Activated naive CD4-positive, alpha-beta T cell treated with anti-CD3 and anti-CD28 coated beads, Interleukin-2, amount 10 ng/mL, durations not matched to agents 7 days and 5 days (primary cell): ENCODE measurements at regions not wholly inside any gene's neighbourhood (a gene's known extent, or its start where the extent isn't known, plus 50 kb on each side); places are given as distances from the start of the nearest gene placed in this dataset.

ENCODE experiments used
- CTCF ChIA-PET: fragments of 350-600 bp; sonication (Branson Sonifier 250); formaldehyde crosslinking; loops from one replicate; lab custom pipeline; 2021; ENCODE audit warnings: antibody characterized with exemption; lab: Charles Lee
- DNase-seq: peaks from one replicate; pipeline ENCODE4 v3.0.0-alpha.2; 2020
- H3K27ac Mint-ChIP-seq: one replicate; pipeline ENCODE4 v1.8.0; 2021; ENCODE audit warnings: mild to moderate bottlenecking, moderate library complexity, mixed read lengths
- H3K27me3 Mint-ChIP-seq: one replicate; pipeline ENCODE4 v1.8.0; 2021; ENCODE audit warnings: mild to moderate bottlenecking, mixed read lengths
- H3K36me3 Mint-ChIP-seq: one replicate; pipeline ENCODE4 v1.8.0; 2021; ENCODE audit warnings: mixed read lengths
- H3K4me1 Mint-ChIP-seq: one replicate; pipeline ENCODE4 v1.8.0; 2021; ENCODE audit warnings: mixed read lengths
- H3K4me3 Mint-ChIP-seq: one replicate; pipeline ENCODE4 v1.8.0; 2021; ENCODE audit warnings: mild to moderate bottlenecking, moderate library complexity, mixed read lengths
- H3K9me3 Mint-ChIP-seq: one replicate; pipeline ENCODE4 v1.8.0; 2021; ENCODE audit warnings: mixed read lengths

- CTCF ChIA-PET, result interaction anchor here (0.6 kb wide), 1 partner anchor 280 kb away, joined by 3 read pairs; no protein-coding TSS in a partner anchor
- Mint-ChIP-seq H3K4me1 (peaks cover 5% of the 10 kb centered on the region), H3K27me3 (no peaks in the 10 kb centered on the region), H3K27ac (no peak overlapping the region), H3K9me3 (no peaks in the 10 kb centered on the region), H3K4me3 (no peak overlapping the region), H3K36me3 (no peaks in the 10 kb centered on the region)
- no peak for DNase-seq
These were observed 69.4 kb downstream of the SAMD9 start for GRCh38 chr7:93048136-93048930.

GRCh38 chr7:93047514-93048099 is 70.2 kb downstream of the SAMD9 start:
- Mint-ChIP-seq H3K4me1 (peaks cover 2% of the 10 kb centered on the region), H3K9me3 (no peaks in the 10 kb centered on the region), H3K4me3 (no peak overlapping the region), H3K27ac (no peak overlapping the region), H3K36me3 (no peaks in the 10 kb centered on the region), H3K27me3 (no peaks in the 10 kb centered on the region)
- CTCF ChIA-PET, result interaction anchor here (0.6 kb wide), 1 partner anchor 281 kb away, joined by 3 read pairs; no protein-coding TSS in a partner anchor
- DNase-seq, result no peak

- H3K36me3 Mint-ChIP-seq, result no peaks in the 10 kb centered on the region
- no peak for DNase-seq
- no peaks in the 10 kb centered on the region for H3K27me3 Mint-ChIP-seq
- CTCF ChIA-PET, result no interaction called here
- H3K9me3 Mint-ChIP-seq, result no peaks in the 10 kb centered on the region
- H3K27ac Mint-ChIP-seq, result no peak overlapping the region
- peaks cover 2% of the 10 kb centered on the region for H3K4me1 Mint-ChIP-seq
- no peak overlapping the region for H3K4me3 Mint-ChIP-seq
These were observed 71.1 kb downstream of the SAMD9 start for GRCh38 chr7:93046641-93047040.

GRCh38 chr7:93044147-93044810 is 73.5 kb downstream of the SAMD9 start:
- no peaks in the 10 kb centered on the region for H3K27me3 Mint-ChIP-seq
- H3K27ac Mint-ChIP-seq, result no peak overlapping the region
- no peak overlapping the region for H3K4me3 Mint-ChIP-seq
- peaks cover 4% of the 10 kb centered on the region for H3K4me1 Mint-ChIP-seq
- H3K9me3 Mint-ChIP-seq, result no peaks in the 10 kb centered on the region
- CTCF ChIA-PET, result interaction anchor here (0.7 kb wide), 1 partner anchor 755 kb away, joined by 3 read pairs; no protein-coding TSS in a partner anchor
- H3K36me3 Mint-ChIP-seq, result no peaks in the 10 kb centered on the region
- no peak for DNase-seq

- no peak overlapping the region for H3K27ac Mint-ChIP-seq
- no peak for DNase-seq
- CTCF ChIA-PET, result no interaction called here
- peaks cover 5% of the 10 kb centered on the region for H3K4me1 Mint-ChIP-seq
- H3K9me3 Mint-ChIP-seq, result no peaks in the 10 kb centered on the region
- no peaks in the 10 kb centered on the region for H3K36me3 Mint-ChIP-seq
- H3K27me3 Mint-ChIP-seq, result no peaks in the 10 kb centered on the region
- H3K4me3 Mint-ChIP-seq, result no peak overlapping the region
These were observed 74.3 kb downstream of the SAMD9 start for GRCh38 chr7:93043385-93043985.

- no peak overlapping the region for H3K27ac Mint-ChIP-seq
- H3K9me3 Mint-ChIP-seq, result no peaks in the 10 kb centered on the region
- H3K27me3 Mint-ChIP-seq, result no peaks in the 10 kb centered on the region
- H3K36me3 Mint-ChIP-seq, result no peaks in the 10 kb centered on the region
- CTCF ChIA-PET, result interaction anchor here (0.9 kb wide), 1 partner anchor 17 kb away, joined by 3 read pairs; no protein-coding TSS in a partner anchor
- H3K4me1 Mint-ChIP-seq, result peaks cover 23% of the 10 kb centered on the region
- DNase-seq, result no peak
- H3K4me3 Mint-ChIP-seq, result no peak overlapping the region
These were observed 77.4 kb downstream of the SAMD9 start for GRCh38 chr7:93040355-93040754.

GRCh38 chr7:93039786-93040185 is 78.0 kb downstream of the SAMD9 start:
- Mint-ChIP-seq H3K27me3 (no peaks in the 10 kb centered on the region), H3K36me3 (no peaks in the 10 kb centered on the region), H3K4me3 (no peak overlapping the region), H3K4me1 (peaks cover 23% of the 10 kb centered on the region), H3K27ac (no peak overlapping the region), H3K9me3 (no peaks in the 10 kb centered on the region)
- no peak for DNase-seq
- CTCF ChIA-PET, result interaction anchor here (0.9 kb wide), 1 partner anchor 17 kb away, joined by 3 read pairs; no protein-coding TSS in a partner anchor

GRCh38 chr7:93039282-93039681 is 78.5 kb downstream of the SAMD9 start:
- H3K4me1 Mint-ChIP-seq, result peaks cover 23% of the 10 kb centered on the region
- H3K4me3 Mint-ChIP-seq, result no peak overlapping the region
- no peak overlapping the region for H3K27ac Mint-ChIP-seq
- no peaks in the 10 kb centered on the region for H3K27me3 Mint-ChIP-seq
- CTCF ChIA-PET, result no interaction called here
- no peaks in the 10 kb centered on the region for H3K9me3 Mint-ChIP-seq
- no peaks in the 10 kb centered on the region for H3K36me3 Mint-ChIP-seq
- DNase-seq, result no peak

GRCh38 chr7:93036807-93037206 is 81.0 kb downstream of the SAMD9 start:
- H3K9me3 Mint-ChIP-seq, result peaks cover 10% of the 10 kb centered on the region
- peak overlapping the region; percentile 74 for H3K27ac Mint-ChIP-seq
- no peaks in the 10 kb centered on the region for H3K36me3 Mint-ChIP-seq
- peaks cover 21% of the 10 kb centered on the region for H3K4me1 Mint-ChIP-seq
- H3K27me3 Mint-ChIP-seq, result no peaks in the 10 kb centered on the region
- CTCF ChIA-PET, result interaction anchor here (0.6 kb wide), 2 partner anchors 156 to 428 kb away, joined by 3 to 4 read pairs; no protein-coding TSS in a partner anchor
- H3K4me3 Mint-ChIP-seq, result no peak overlapping the region
- peak; percentile 36 for DNase-seq

- no peaks in the 10 kb centered on the region for H3K36me3 Mint-ChIP-seq
- no peaks in the 10 kb centered on the region for H3K27me3 Mint-ChIP-seq
- H3K9me3 Mint-ChIP-seq, result peaks cover 13% of the 10 kb centered on the region
- H3K4me1 Mint-ChIP-seq, result peaks cover 21% of the 10 kb centered on the region
- peak overlapping the region; percentile 74 for H3K27ac Mint-ChIP-seq
- CTCF ChIA-PET, result interaction anchor here (0.6 kb wide), 2 partner anchors 156 to 428 kb away, joined by 3 to 4 read pairs; no protein-coding TSS in a partner anchor
- H3K4me3 Mint-ChIP-seq, result no peak overlapping the region
- no peak for DNase-seq
These were observed 81.6 kb downstream of the SAMD9 start for GRCh38 chr7:93036149-93036640.

- Mint-ChIP-seq H3K27ac (no peak overlapping the region), H3K4me3 (no peak overlapping the region), H3K27me3 (no peaks in the 10 kb centered on the region), H3K4me1 (peaks cover 9% of the 10 kb centered on the region), H3K9me3 (peaks cover 20% of the 10 kb centered on the region), H3K36me3 (peaks cover 4% of the 10 kb centered on the region)
- no peak for DNase-seq
- CTCF ChIA-PET, result no interaction called here
These were observed 86.0 kb downstream of the SAMD9 start for GRCh38 chr7:93031795-93032194.

- Mint-ChIP-seq H3K9me3 (peaks cover 20% of the 10 kb centered on the region), H3K4me1 (peaks cover 2% of the 10 kb centered on the region), H3K4me3 (no peak overlapping the region), H3K36me3 (peaks cover 4% of the 10 kb centered on the region), H3K27ac (no peak overlapping the region), H3K27me3 (no peaks in the 10 kb centered on the region)
- CTCF ChIA-PET, result no interaction called here
- DNase-seq, result no peak
These were observed 87.1 kb downstream of the SAMD9 start for GRCh38 chr7:93030605-93031225.

- H3K27ac Mint-ChIP-seq, result no peak overlapping the region
- DNase-seq, result no peak
- CTCF ChIA-PET, result no interaction called here
- peaks cover 5% of the 10 kb centered on the region for H3K4me1 Mint-ChIP-seq
- peaks cover 4% of the 10 kb centered on the region for H3K36me3 Mint-ChIP-seq
- no peak overlapping the region for H3K4me3 Mint-ChIP-seq
- H3K9me3 Mint-ChIP-seq, result peaks cover 20% of the 10 kb centered on the region
- H3K27me3 Mint-ChIP-seq, result no peaks in the 10 kb centered on the region
These were observed 88.7 kb downstream of the SAMD9 start for GRCh38 chr7:93029056-93029455.
